ENCODE measurements at regions not wholly inside any gene's neighbourhood (a gene's known extent, or its start where the extent isn't known, plus 50 kb on each side); places are given as distances from the start of the nearest gene placed in this dataset.

DNA sequence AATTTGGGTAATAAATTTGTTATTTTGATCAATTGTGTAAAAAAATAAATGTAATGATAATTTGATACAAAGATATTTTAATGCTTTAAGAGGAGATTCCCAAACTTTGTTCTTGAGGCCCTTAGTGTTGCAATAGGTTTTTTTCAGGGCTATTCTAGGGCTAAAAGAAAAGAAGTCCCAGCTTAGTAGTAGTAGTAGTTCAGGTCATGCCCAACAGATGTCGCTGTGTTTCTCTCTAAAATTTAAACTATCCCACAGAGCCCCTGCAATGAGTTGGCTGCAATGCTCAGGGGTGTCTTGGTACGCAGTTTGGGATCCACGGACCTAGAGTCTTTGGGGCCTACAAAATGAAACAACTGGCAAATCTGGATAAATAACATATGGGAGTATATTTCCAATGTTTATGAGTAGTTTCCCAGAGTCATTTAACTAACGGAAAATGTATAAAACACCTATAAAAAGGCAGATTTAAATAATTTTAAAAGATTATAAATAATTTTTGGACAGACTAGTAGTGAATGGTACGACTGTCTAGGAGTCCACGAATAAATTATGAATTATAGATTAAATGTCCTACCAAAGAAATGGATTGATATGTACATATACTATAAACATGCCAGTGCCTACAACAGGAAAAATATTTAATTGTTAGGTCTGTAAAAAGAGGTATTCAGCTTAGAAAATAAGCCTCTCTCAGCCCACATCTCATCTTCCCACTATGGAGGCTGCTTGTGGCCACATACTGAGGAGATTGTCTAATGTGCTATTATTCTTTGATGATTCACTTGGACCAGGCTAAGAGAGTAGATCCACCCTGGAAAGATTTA is 228.5 kb upstream of the PMFBP1 start:
- DNase-seq: no peak

- DNase-seq: no peak
These were observed 227.9 kb upstream of the PMFBP1 start for GRCh38 chr16:72399811-72400210.

DNA sequence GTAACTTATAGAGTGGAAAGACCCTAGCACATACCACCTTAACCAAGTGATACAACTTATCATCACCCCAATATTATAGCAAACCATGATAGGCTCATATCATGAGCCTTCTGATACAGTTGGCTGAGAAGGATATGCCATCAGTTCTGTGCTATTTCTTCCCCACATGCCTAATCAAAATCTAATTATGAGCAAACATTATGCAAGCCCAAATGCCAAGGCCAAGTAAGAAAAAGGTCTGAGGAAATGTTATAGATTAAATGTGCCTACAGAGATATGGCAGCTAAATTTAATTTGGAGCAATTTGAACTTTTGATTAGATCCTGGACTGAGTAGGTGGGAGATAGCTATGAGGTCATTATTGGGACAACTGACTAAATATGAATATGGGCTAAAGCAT is 225.9 kb upstream of the PMFBP1 start:
- DNase-seq: no peak

GRCh38 chr16:72394526-72394925 is 222.6 kb upstream of the PMFBP1 start:
- no peak for DNase-seq

- no peak for DNase-seq
These were observed 217.8 kb upstream of the PMFBP1 start for GRCh38 chr16:72389791-72390190.

DNA sequence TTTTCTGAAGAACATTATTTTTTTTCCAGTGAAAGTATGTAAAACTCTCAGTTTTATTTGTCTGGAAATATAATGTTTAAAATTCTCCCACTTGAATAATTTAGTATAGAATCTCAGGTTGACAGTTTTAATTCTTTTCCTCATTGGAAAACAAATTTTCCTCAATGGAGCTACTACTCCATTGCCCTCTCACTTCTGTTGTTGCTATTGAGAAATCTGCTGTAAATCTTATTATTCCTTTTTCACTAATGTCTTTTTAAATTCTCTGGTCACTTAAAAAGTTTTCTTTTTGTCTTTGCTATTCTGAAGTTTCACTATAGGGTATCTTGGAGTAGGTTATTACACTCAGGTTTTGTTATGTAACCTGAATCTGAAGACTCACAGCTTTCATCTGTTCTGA is 216.1 kb upstream of the PMFBP1 start:
- DNase-seq: no peak

DNA sequence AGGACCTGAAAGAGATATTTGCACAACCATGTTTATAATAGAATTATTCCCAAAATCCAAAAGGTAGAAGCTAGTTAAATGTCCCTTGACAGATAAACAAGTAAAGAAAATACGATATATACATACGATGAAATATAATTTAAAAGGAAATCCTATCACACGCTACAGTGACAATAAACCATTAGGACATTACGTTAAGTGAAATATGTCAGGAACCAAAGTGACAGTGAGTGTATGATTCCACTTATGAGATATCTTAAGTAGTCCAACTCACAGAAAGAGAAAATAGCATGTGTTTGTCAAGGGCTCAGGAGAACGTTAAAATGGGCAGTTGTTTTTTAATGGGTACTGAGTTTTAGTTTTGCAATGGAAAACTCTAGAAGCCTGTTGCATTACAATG is 212.7 kb upstream of the PMFBP1 start:
- no peak for DNase-seq

- DNase-seq: no peak
These were observed 208.3 kb upstream of the PMFBP1 start for GRCh38 chr16:72380283-72380682.

- DNase-seq: no peak
These were observed 201.2 kb upstream of the PMFBP1 start for GRCh38 chr16:72373201-72373600.

DNA sequence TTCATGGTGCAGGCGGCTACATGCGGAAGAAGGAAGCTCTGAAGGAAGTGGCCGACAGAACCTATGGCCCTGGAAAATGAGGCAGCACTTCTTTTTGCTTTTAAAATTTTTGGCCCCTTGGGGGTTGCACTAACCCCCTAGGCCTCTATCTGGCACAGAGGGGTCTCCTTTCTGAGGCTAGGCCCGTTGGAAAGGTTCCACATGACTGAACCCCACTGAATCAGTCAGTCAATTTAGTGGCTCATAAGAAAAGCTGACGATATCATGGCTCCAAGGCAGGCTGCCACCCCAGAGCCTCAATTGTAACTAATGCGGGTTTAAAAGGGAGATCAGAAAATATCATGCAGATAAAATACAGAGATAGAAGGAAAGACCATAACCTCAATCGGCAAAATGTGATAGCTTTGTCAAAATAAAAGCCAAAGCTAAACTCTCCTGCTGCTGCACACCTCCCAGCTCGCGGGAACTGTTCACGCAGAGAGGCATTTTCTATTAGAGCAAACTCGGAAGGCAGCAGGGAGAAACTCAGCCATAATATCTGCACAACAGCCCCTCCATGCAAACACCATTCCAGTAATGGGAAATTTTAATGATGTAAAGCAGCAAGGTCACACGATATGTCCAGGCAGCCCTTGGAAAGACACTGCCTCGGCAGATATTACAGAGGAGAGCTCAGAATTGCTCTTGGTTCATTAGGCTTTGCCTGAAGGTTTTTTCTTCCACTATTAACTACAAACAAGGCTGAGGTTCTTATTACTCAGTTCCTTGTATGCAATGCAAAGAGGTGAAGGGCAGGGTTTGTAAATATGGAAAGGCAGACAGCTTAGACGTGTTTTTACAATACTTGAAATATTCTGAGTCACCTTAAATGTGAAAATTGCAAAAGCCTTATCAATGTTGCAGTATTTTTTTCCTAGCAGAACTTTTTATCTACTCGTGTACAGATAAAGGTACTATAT is 200.4 kb upstream of the PMFBP1 start:
- DNase-seq: no peak

- DNase-seq: no peak
These were observed 199.5 kb upstream of the PMFBP1 start for GRCh38 chr16:72371307-72372086.

GRCh38 chr16:72369274-72369673 is 197.3 kb upstream of the PMFBP1 start:
- DNase-seq: no peak

DNA sequence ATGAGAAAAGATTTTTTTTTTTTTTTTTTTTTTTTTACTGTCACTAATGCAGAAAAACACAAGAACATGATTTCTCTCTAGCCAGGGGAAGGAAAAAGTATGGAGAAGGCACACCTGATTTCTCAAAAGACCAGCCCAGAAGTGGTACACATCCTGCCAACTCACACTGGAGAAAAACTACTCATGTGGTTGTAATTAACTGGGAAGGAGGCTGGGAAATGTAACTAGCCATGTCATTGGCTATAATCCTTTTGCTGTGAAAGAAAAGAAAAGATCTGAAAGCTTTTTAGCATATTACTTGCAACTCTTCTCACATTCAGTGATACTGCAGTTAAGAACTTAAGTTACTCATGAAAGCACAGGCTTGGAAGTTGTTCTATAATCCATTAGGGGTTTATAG is 195.9 kb upstream of the PMFBP1 start:
- DNase-seq: no peak

- no peak for DNase-seq
These were observed 191.0 kb upstream of the PMFBP1 start for GRCh38 chr16:72362973-72363372.

- no peak for DNase-seq
These were observed 190.5 kb upstream of the PMFBP1 start for GRCh38 chr16:72362476-72362875.

DNA sequence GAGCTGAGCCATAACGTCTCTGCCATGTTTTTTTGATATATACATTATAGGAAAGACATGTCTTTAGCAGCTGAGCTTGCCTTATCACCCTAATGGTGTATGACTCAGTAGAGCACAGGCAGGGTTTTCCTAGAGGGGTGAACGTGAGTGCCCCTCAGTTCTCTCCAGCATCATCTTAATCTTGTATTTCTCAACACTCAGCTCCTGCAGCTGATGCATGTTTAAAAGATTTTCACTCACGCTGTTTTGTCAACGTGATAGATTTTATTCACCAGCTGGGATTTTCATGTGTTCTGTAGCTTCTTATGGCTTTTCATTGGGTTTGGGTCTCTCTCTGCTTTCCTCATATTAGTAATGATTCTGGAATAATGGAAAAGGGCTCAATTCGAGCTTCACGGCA is 186.0 kb upstream of the PMFBP1 start:
- DNase-seq: no peak

DNA sequence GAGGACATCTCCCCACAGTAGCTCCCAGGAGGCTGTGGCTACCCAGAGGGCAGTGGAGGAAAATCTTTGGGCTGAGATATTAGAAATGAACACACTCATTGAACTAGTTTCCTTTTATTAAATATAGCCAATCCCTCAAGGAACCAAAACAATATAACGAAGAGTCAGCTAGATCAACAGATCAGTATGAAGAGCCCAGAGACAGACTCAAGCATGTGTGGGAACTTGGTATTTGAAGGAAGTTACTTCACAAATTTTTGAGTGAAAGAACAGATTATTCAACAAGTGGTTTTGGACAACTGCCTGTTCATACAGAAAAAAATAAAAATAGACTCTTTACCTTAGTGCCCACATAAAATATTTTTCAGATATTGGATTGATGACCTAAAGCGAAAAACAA is 183.6 kb upstream of the PMFBP1 start:
- DNase-seq: no peak

- DNase-seq: no peak
These were observed 177.8 kb upstream of the PMFBP1 start for GRCh38 chr16:72349719-72350118.

GRCh38 chr16:72332926-72333325 is 161.0 kb upstream of the PMFBP1 start:
- DNase-seq: no peak

DNA sequence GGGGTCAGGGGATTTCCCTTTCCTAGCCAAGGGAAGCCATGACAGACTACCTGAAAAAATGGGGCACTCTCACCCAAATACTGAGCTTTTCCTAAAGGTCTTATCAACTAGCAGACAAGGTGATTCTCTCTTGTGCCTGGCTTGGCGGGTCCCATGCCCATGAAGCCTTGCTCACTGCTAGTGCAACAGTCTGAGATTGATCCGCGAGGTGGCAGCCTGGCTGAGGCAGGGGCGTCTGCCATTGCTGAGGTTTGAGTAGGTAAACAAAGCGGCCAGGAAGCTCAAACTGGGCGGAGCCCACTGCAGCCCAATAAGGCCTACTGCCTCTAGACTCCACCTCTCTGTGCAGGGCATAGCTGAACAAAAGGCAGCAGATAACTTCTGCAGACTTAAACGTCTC is 152.6 kb upstream of the PMFBP1 start:
- DNase-seq: no peak

- no peak for DNase-seq
These were observed 145.5 kb upstream of the PMFBP1 start for GRCh38 chr16:72317446-72317845.

DNA sequence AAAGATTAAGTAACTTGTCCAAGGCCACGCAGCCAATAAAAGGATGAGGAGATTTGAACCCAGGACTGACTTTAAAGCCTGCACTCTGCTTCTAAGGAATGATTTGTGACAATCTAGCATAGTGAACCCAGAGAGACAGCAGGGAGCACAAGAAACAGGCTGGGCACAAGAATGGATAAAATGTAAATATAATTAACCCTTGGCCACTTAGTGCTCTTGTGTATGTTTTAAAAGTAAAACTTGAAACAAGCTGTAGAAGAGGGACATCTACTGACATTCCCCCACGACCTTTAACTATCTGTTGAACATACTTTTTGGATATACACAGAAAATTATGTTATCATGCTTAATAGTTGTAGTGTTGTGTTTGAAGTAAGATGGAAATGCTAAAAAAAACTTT is 141.9 kb upstream of the PMFBP1 start:
- DNase-seq: no peak

GRCh38 chr16:72312828-72313227 is 140.9 kb upstream of the PMFBP1 start:
- no peak for DNase-seq

Measured in NCI-H1105 (cell line).